COR-L47 (cell line): ENCODE measurements at regions not wholly inside any gene's neighbourhood (a gene's known extent, or its start where the extent isn't known, plus 50 kb on each side); places are given as distances from the start of the nearest gene placed in this dataset.

ENCODE experiments used
- DNase-seq: peaks from one replicate; lab custom pipeline; 2025; lab: John Stamatoyannopoulos, UW

- no peak for DNase-seq
Measured at GRCh38 chr2:217438821-217439220, 564.0 kb downstream of the TNS1 start.

- no peak for DNase-seq
Measured at GRCh38 chr2:217438136-217438535, 564.7 kb downstream of the TNS1 start.

GRCh38 chr2:217437290-217437870 is 565.4 kb downstream of the TNS1 start:
- DNase-seq: no peak

GRCh38 chr2:217436386-217436785 is 566.4 kb downstream of the TNS1 start:
- DNase-seq: no peak

GRCh38 chr2:217434180-217434975 is 568.4 kb downstream of the TNS1 start:
- DNase-seq: peak; percentile 89

GRCh38 chr2:217433522-217433921 is 569.3 kb downstream of the TNS1 start:
- DNase-seq: no peak

- no peak for DNase-seq
Measured at GRCh38 chr2:217431577-217432269, 571.1 kb downstream of the TNS1 start.

GRCh38 chr2:217430916-217431576 is 571.2 kb upstream of the TNP1 start:
- no peak for DNase-seq

- no peak for DNase-seq
Measured at GRCh38 chr2:217429981-217430500, 570.2 kb upstream of the TNP1 start.

GRCh38 chr2:217421834-217422233 is 562.0 kb upstream of the TNP1 start:
- no peak for DNase-seq

- DNase-seq: no peak
Measured at GRCh38 chr2:217420854-217421253, 561.0 kb upstream of the TNP1 start.

GRCh38 chr2:217419055-217419671 is 559.3 kb upstream of the TNP1 start:
- DNase-seq: no peak

- no peak for DNase-seq
Measured at GRCh38 chr2:217418544-217418943, 558.7 kb upstream of the TNP1 start.

- DNase-seq: no peak
Measured at GRCh38 chr2:217418090-217418489, 558.2 kb upstream of the TNP1 start.

GRCh38 chr2:217417536-217417935 is 557.7 kb upstream of the TNP1 start:
- no peak for DNase-seq

- DNase-seq: no peak
Measured at GRCh38 chr2:217415316-217415715, 555.5 kb upstream of the TNP1 start.

GRCh38 chr2:217414429-217414828 is 554.6 kb upstream of the TNP1 start:
- no peak for DNase-seq

- DNase-seq: no peak
Measured at GRCh38 chr2:217413193-217413592, 553.3 kb upstream of the TNP1 start.

GRCh38 chr2:217412721-217413120 is 552.9 kb upstream of the TNP1 start:
- no peak for DNase-seq

GRCh38 chr2:217412277-217412676 is 552.4 kb upstream of the TNP1 start:
- DNase-seq: no peak

- no peak for DNase-seq
Measured at GRCh38 chr2:217410681-217410960, 550.8 kb upstream of the TNP1 start.
